ENCODE measurements at regions not wholly inside any gene's neighbourhood (a gene's known extent, or its start where the extent isn't known, plus 50 kb on each side); places are given as distances from the start of the nearest gene placed in this dataset.

DNA sequence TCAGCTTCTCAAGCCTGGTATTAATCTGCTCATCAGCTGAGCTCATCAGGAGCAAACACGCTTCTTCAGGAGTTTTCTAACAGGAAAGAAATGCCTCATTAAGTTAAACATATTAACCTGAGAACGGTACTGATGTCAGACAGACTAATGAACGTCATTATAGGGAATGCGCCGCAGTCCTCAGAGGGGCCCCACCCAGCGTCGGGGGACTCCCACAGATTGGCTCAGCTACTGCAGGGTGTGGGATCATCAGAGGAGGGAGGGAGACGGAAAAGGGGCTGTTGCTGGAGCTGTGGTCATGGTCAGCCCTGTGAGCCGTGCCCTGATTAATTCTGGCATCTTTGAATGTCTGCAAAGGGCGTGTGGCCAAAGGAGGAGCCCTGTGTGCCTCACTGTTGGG lies 348.5 kb downstream of the PTPRU start:
- TF ChIP-seq EZH2 (IDR thresholded peaks at IDR 0.05; ENCODE audit: borderline replicate concordance, insufficient read depth, low read length, poor library complexity, severe bottlenecking) (no peak), RAD21 (conservative IDR thresholded peaks at IDR 0.05) (no peak), TAF1 (IDR thresholded peaks at IDR 0.05; ENCODE audit: low read depth) (no peak), SMC3 (conservative IDR thresholded peaks at IDR 0.05; ENCODE audit: poor library complexity) (no peak), EP300 (conservative IDR thresholded peaks at IDR 0.05; ENCODE audit: poor library complexity, severe bottlenecking) (no peak), POLR2AphosphoS5 (IDR thresholded peaks at IDR 0.05) (no peak)
- TF ChIP-seq, protein P1, sequence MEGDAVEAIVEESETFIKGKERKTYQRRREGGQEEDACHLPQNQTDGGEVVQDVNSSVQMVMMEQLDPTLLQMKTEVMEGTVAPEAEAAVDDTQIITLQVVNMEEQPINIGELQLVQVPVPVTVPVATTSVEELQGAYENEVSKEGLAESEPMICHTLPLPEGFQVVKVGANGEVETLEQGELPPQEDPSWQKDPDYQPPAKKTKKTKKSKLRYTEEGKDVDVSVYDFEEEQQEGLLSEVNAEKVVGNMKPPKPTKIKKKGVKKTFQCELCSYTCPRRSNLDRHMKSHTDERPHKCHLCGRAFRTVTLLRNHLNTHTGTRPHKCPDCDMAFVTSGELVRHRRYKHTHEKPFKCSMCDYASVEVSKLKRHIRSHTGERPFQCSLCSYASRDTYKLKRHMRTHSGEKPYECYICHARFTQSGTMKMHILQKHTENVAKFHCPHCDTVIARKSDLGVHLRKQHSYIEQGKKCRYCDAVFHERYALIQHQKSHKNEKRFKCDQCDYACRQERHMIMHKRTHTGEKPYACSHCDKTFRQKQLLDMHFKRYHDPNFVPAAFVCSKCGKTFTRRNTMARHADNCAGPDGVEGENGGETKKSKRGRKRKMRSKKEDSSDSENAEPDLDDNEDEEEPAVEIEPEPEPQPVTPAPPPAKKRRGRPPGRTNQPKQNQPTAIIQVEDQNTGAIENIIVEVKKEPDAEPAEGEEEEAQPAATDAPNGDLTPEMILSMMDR (IDR thresholded peaks at IDR 0.05; ENCODE audit: poor library complexity, severe bottlenecking): no peak
- TF ChIP-seq, protein P2, sequence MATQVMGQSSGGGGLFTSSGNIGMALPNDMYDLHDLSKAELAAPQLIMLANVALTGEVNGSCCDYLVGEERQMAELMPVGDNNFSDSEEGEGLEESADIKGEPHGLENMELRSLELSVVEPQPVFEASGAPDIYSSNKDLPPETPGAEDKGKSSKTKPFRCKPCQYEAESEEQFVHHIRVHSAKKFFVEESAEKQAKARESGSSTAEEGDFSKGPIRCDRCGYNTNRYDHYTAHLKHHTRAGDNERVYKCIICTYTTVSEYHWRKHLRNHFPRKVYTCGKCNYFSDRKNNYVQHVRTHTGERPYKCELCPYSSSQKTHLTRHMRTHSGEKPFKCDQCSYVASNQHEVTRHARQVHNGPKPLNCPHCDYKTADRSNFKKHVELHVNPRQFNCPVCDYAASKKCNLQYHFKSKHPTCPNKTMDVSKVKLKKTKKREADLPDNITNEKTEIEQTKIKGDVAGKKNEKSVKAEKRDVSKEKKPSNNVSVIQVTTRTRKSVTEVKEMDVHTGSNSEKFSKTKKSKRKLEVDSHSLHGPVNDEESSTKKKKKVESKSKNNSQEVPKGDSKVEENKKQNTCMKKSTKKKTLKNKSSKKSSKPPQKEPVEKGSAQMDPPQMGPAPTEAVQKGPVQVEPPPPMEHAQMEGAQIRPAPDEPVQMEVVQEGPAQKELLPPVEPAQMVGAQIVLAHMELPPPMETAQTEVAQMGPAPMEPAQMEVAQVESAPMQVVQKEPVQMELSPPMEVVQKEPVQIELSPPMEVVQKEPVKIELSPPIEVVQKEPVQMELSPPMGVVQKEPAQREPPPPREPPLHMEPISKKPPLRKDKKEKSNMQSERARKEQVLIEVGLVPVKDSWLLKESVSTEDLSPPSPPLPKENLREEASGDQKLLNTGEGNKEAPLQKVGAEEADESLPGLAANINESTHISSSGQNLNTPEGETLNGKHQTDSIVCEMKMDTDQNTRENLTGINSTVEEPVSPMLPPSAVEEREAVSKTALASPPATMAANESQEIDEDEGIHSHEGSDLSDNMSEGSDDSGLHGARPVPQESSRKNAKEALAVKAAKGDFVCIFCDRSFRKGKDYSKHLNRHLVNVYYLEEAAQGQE (IDR thresholded peaks at IDR 0.05; ENCODE audit: borderline replicate concordance): no peak

Measured in neural cell (in vitro differentiated cells).